SK-N-SH (cell line): ENCODE measurements at regions not wholly inside any gene's neighbourhood (a gene's known extent, or its start where the extent isn't known, plus 50 kb on each side); places are given as distances from the start of the nearest gene placed in this dataset.

ENCODE experiments used
- CTCF ChIA-PET: fragments of 300-600, 350-600 bp; formaldehyde crosslinking; extraction: SDS; loops from one replicate; lab custom pipeline; 2021; lab: Yijun Ruan, JAX
- POLR2A ChIA-PET: fragments of 350-600 bp; sonication (Branson Sonifier 250); formaldehyde crosslinking; extraction: SDS; loops from one replicate; lab custom pipeline; 2020; ENCODE audit warnings: antibody characterized with exemption, inconsistent platforms; lab: Yijun Ruan, JAX
- DNase-seq: peaks from one replicate; pipeline ENCODE4 v3.0.0; 2012
- H2AFZ ChIP-seq: fragments of 200-600 bp; sonication (generic); 2 replicates; pipeline ENCODE4 v1.8.1; 2016; ENCODE audit warnings: antibody characterized with exemption, mild to moderate bottlenecking, low read depth
- H3F3A ChIP-seq: fragments of 200-600 bp; sonication (generic); replicated peaks from 2 replicates; pipeline ENCODE3; 2016; ENCODE audit warnings: antibody characterized with exemption, mild to moderate bottlenecking; ENCODE audit not compliant: insufficient read depth
- H3K27ac ChIP-seq, 2 experiments: fragments of 200-500 bp in 1 of 2; fragments of 200-600 bp in 1 of 2; sonication (Bioruptor generic) in 1 of 2; sonication (generic), shearing (Covaris generic) in 1 of 2; 2 replicates each; pipeline versions ENCODE4 v1.5.1 to v1.6.1; 2014 to 2016; ENCODE audit warnings: low read depth in 2 of 2, inconsistent platforms in 1 of 2, low read length in 1 of 2, mild to moderate bottlenecking in 1 of 2, mixed read lengths in 1 of 2
- H3K27me3 ChIP-seq: fragments of 200-600 bp; sonication (generic), shearing (Covaris generic); 2 replicates; pipeline ENCODE4 v1.6.1; 2016; ENCODE audit warnings: mixed run types; ENCODE audit not compliant: insufficient read depth
- H3K36me3 ChIP-seq, 2 experiments: fragments of 200-500 bp in 1 of 2; fragments of 200-600 bp in 1 of 2; sonication (Bioruptor generic) in 1 of 2; sonication (generic) in 1 of 2; replicated peaks in 1 of 2; 2 replicates each; pipeline versions ENCODE3 to v1.5.1; 2014 to 2016; ENCODE audit warnings: low read length in 1 of 2, mild to moderate bottlenecking in 1 of 2; ENCODE audit not compliant: insufficient read depth in 2 of 2, control insufficient read depth in 1 of 2
- H3K4me1 ChIP-seq, 2 experiments: fragments of 200-500 bp in 1 of 2; fragments of 200-600 bp in 1 of 2; sonication (Bioruptor generic) in 1 of 2; sonication (generic), shearing (Covaris generic) in 1 of 2; 2 replicates each; pipeline versions ENCODE4 v1.5.1 to v1.6.1; 2014 to 2016; ENCODE audit warnings: low read depth in 1 of 2, low read length in 1 of 2, mixed run types in 1 of 2; ENCODE audit not compliant: insufficient read depth in 2 of 2, control insufficient read depth in 1 of 2
- H3K4me2 ChIP-seq: fragments of 200-600 bp; sonication (generic), shearing (Covaris generic); 2 replicates; pipeline ENCODE4 v1.6.1; 2017; ENCODE audit warnings: mixed run types
- H3K4me3 ChIP-seq, 2 experiments: fragments of 200-500 bp in 1 of 2; fragments of 200-600 bp in 1 of 2; sonication (Bioruptor generic) in 1 of 2; sonication (generic), shearing (Covaris generic) in 1 of 2; 2 replicates each; pipeline versions ENCODE4 v1.5.1 to v1.8.1; 2014 to 2016; ENCODE audit warnings: low read depth in 2 of 2, inconsistent platforms in 1 of 2, low read length in 1 of 2, mild to moderate bottlenecking in 1 of 2, mixed read lengths in 1 of 2, moderate library complexity in 1 of 2
- H3K79me2 ChIP-seq: fragments of 200-600 bp; sonication (generic); 2 replicates; pipeline ENCODE4 v1.8.1; 2017; ENCODE audit warnings: mild to moderate bottlenecking; ENCODE audit not compliant: insufficient read depth
- H3K9ac ChIP-seq: fragments of 200-600 bp; sonication (generic); 2 replicates; pipeline ENCODE4 v1.6.1; 2017; ENCODE audit warnings: mixed run types
- H3K9me2 ChIP-seq: fragments of 200-600 bp; sonication (generic); 2 replicates; pipeline ENCODE4 v1.6.1; 2017; ENCODE audit warnings: mixed run types
- H3K9me3 ChIP-seq: fragments of 200-600 bp; sonication (generic); 2 replicates; pipeline ENCODE4 v1.6.1; 2017; ENCODE audit warnings: mixed run types, mild to moderate bottlenecking, moderate library complexity
- H4K20me1 ChIP-seq: fragments of 200-600 bp; sonication (generic); 2 replicates; pipeline ENCODE4 v1.6.1; 2017; ENCODE audit warnings: mild to moderate bottlenecking, mixed run types; ENCODE audit not compliant: insufficient read depth
- FOSL2 ChIP-seq: IDR thresholded peaks from 2 replicates; pipeline ENCODE4 v1.4.0; 2012; ENCODE audit warnings: low read depth, mild to moderate bottlenecking, moderate library complexity, borderline replicate concordance
- FOXJ3 ChIP-seq: sonication (generic); formaldehyde crosslinking; IDR thresholded peaks from 2 replicates; pipeline ENCODE4 v1.5.1; 2020; ENCODE audit warnings: mild to moderate bottlenecking, missing genetic modification reagents
- FOXM1 ChIP-seq: IDR thresholded peaks from 2 replicates; pipeline ENCODE4 v1.4.0; 2012; ENCODE audit warnings: low read depth, mild to moderate bottlenecking
- GABPA ChIP-seq: IDR thresholded peaks from 2 replicates; pipeline ENCODE4 v1.4.0; 2012; ENCODE audit warnings: low read depth, mild to moderate bottlenecking
- GATA2 ChIP-seq: sonication (generic); formaldehyde crosslinking; IDR thresholded peaks from 2 replicates; pipeline ENCODE4 v1.5.0; 2020; ENCODE audit warnings: mild to moderate bottlenecking, missing genetic modification reagents
- JUND ChIP-seq: IDR thresholded peaks from 2 replicates; pipeline ENCODE4 v1.4.0; 2012
- MAX ChIP-seq: IDR thresholded peaks from 2 replicates; pipeline ENCODE4 v1.4.0; 2012; ENCODE audit warnings: low read depth
- MEF2A ChIP-seq: IDR thresholded peaks from 2 replicates; pipeline ENCODE4 v1.4.0; 2012; ENCODE audit warnings: low read depth, borderline replicate concordance
- REST ChIP-seq: IDR thresholded peaks from 2 replicates; pipeline ENCODE4 v1.6.1; 2012; ENCODE audit warnings: mild to moderate bottlenecking, low read depth, low read length, moderate library complexity
- SMC3 ChIP-seq: IDR thresholded peaks from 2 replicates; pipeline ENCODE4 v1.6.1; 2012; ENCODE audit warnings: low read depth, low read length, improper control_type of control experiment
- TAF1 ChIP-seq: IDR thresholded peaks from 2 replicates; pipeline ENCODE4 v1.6.1; 2012; ENCODE audit warnings: low read depth, mild to moderate bottlenecking, low read length, moderate library complexity, borderline replicate concordance
- TCF12 ChIP-seq: IDR thresholded peaks from 2 replicates; pipeline ENCODE4 v1.4.0; 2012
- TEAD4 ChIP-seq: IDR thresholded peaks from 2 replicates; pipeline ENCODE4 v1.4.0; 2012; ENCODE audit warnings: mild to moderate bottlenecking, borderline replicate concordance; ENCODE audit not compliant: insufficient read depth
- YY1 ChIP-seq: IDR thresholded peaks from 2 replicates; pipeline ENCODE4 v1.4.0; 2012; ENCODE audit warnings: low read depth, mild to moderate bottlenecking
- WGBS: methylation state at CpG from one replicate; pipeline ENCODE4 v1.1.6; 2017; ENCODE audit warnings: low lambda C conversion rate; 5-methylcytosine and 5-hydroxymethylcytosine counted together
- TF ChIP-seq, protein P1 (sequence below): IDR thresholded peaks from 2 replicates; pipeline ENCODE4 v1.4.0; 2012; ENCODE audit warnings: low read depth, borderline replicate concordance
- TF ChIP-seq, protein P2 (sequence below): IDR thresholded peaks from 2 replicates; pipeline ENCODE4; 2012
- TF ChIP-seq, protein P3 (sequence below): IDR thresholded peaks from 2 replicates; pipeline ENCODE4 v1.4.0; 2012; ENCODE audit warnings: low read depth, borderline replicate concordance

DNA sequence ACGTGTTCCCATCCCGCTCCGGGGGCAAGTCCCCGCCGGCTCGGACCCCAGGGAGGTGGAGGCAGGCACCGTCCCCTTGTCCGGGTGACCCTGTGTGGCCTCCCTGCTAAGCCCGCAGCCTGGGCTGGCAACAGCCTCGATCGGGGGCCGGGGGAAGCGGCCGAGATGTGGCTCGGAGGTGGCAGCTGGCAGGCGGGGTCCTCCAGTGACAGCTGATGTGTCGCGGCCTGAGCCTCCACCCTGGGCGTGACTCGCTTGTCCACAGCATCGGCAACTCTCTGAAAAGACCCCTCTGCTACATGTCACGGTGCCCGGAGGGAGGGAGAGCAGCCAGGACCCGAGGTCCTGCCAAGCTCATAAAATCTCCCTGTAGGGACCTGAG is 124.8 kb upstream of the IRX4 start:
- no peak overlapping the region for H2AFZ ChIP-seq

More for the DNA sequence above, 124.8 kb upstream of the IRX4 start:
- ChIA-PET POLR2A (no interaction called here), CTCF (no interaction called here)
- H3K4me2 ChIP-seq, result no peak overlapping the region
- H3K27me3 ChIP-seq, result peaks cover 87% of the 10 kb centered on the region
- H3K27ac ChIP-seq, result no peak overlapping the region
- no peaks in the 10 kb centered on the region for H4K20me1 ChIP-seq
- WGBS, result 16% methylated on average over 2 of the region's 24 CpGs
- H3K4me3 ChIP-seq, result no peak overlapping the region
- TF ChIP-seq JUND (no peak), SMC3 (no peak), GATA2 (no peak), TEAD4 (no peak), MEF2A (no peak), FOSL2 (no peak), YY1 (no peak), FOXJ3 (CRISPR knock-in tag) (no peak), MAX (no peak), REST (no peak), GABPA (no peak), TAF1 (no peak), FOXM1 (no peak), TCF12 (no peak)
- TF ChIP-seq, protein P1, sequence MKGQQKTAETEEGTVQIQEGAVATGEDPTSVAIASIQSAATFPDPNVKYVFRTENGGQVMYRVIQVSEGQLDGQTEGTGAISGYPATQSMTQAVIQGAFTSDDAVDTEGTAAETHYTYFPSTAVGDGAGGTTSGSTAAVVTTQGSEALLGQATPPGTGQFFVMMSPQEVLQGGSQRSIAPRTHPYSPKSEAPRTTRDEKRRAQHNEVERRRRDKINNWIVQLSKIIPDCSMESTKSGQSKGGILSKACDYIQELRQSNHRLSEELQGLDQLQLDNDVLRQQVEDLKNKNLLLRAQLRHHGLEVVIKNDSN, result no peak
- TF ChIP-seq, protein P2, sequence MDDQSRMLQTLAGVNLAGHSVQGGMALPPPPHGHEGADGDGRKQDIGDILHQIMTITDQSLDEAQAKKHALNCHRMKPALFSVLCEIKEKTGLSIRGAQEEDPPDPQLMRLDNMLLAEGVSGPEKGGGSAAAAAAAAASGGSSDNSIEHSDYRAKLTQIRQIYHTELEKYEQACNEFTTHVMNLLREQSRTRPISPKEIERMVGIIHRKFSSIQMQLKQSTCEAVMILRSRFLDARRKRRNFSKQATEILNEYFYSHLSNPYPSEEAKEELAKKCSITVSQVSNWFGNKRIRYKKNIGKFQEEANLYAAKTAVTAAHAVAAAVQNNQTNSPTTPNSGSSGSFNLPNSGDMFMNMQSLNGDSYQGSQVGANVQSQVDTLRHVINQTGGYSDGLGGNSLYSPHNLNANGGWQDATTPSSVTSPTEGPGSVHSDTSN, result no peak
- TF ChIP-seq, protein P3, sequence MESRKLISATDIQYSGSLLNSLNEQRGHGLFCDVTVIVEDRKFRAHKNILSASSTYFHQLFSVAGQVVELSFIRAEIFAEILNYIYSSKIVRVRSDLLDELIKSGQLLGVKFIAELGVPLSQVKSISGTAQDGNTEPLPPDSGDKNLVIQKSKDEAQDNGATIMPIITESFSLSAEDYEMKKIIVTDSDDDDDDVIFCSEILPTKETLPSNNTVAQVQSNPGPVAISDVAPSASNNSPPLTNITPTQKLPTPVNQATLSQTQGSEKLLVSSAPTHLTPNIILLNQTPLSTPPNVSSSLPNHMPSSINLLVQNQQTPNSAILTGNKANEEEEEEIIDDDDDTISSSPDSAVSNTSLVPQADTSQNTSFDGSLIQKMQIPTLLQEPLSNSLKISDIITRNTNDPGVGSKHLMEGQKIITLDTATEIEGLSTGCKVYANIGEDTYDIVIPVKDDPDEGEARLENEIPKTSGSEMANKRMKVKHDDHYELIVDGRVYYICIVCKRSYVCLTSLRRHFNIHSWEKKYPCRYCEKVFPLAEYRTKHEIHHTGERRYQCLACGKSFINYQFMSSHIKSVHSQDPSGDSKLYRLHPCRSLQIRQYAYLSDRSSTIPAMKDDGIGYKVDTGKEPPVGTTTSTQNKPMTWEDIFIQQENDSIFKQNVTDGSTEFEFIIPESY, result no peak
- no peaks in the 10 kb centered on the region for H3K79me2 ChIP-seq
- H3K9ac ChIP-seq, result no peak overlapping the region
- H3K9me3 ChIP-seq, result no peaks in the 10 kb centered on the region
- no peaks in the 10 kb centered on the region for H3F3A ChIP-seq
- H3K4me1 ChIP-seq, result no peaks in the 10 kb centered on the region
- H3K9me2 ChIP-seq, result no peaks in the 10 kb centered on the region
- no peak for DNase-seq
- no peaks in the 10 kb centered on the region for H3K36me3 ChIP-seq
